HepG2 (cell line): ENCODE measurements at regions not wholly inside any gene's neighbourhood (a gene's known extent, or its start where the extent isn't known, plus 50 kb on each side); places are given as distances from the start of the nearest gene placed in this dataset.

Source experiments
- ATAC-seq: fragments of 200-7000 bp; cut with Tn5 transposase; 3 replicates; pipeline ENCODE4 v1.9.1; 2020; ENCODE audit warnings: mild to moderate bottlenecking, moderate library complexity
- BruUV-seq: library from RNA; stranded (reverse); fragments of 400-500 nt; replicated peaks from 2 replicates; lab custom pipeline; 2021; lab: Mats Ljungman, UMichigan
- CTCF ChIA-PET: fragments of 300-600 bp; formaldehyde crosslinking; extraction: SDS; loops from one replicate; lab custom pipeline; 2021; ENCODE audit warnings: low total read pairs, inconsistent platforms, low intra/inter-chr PET ratio; lab: Yijun Ruan, JAX
- POLR2A ChIA-PET: fragments of 350-600 bp; sonication (Branson Sonifier 250); formaldehyde crosslinking; loops from one replicate; lab custom pipeline; 2020; ENCODE audit warnings: antibody characterized with exemption, inconsistent platforms; lab: Yijun Ruan, JAX
- DNase-seq: peaks from one replicate; pipeline ENCODE4 v3.0.0-alpha.2; 2015; ENCODE audit warnings: low spot score
- FAIRE-seq: peaks from 3 replicates; lab custom pipeline; 2011; peaks lifted over from hg19 to GRCh38; lab: Jason Lieb, UNC
- H2AFZ ChIP-seq: one replicate; pipeline ENCODE4 v1.6.1; 2011; ENCODE audit warnings: low read length, inconsistent platforms
- H3K27ac ChIP-seq: fragments of 300-600 bp; 3 replicates; pipeline ENCODE4 v1.8.0; 2011; ENCODE audit warnings: mixed run types, mild to moderate bottlenecking, mixed read lengths, low read length, inconsistent platforms; ENCODE audit not compliant: insufficient read depth; ENCODE audit errors: extremely low read length
- H3K27me3 ChIP-seq, 2 experiments: fragments of 200-600 bp in 1 of 2; 2 replicates in 1 of 2; 3 replicates in 1 of 2; pipeline versions ENCODE4 v1.6.0 to v1.8.0; 2011; ENCODE audit warnings: low read length in 2 of 2, mild to moderate bottlenecking in 2 of 2, moderate library complexity in 2 of 2, inconsistent platforms in 1 of 2; ENCODE audit not compliant: insufficient read depth in 2 of 2, control insufficient read depth in 1 of 2
- H3K36me3 ChIP-seq, 2 experiments: fragments of 200-600 bp in 1 of 2; replicated peaks in 1 of 2; 2 replicates in 1 of 2; 3 replicates in 1 of 2; pipeline versions ENCODE4 v1.5.1 to v1.8.0; 2011; ENCODE audit warnings: low read length in 2 of 2, inconsistent platforms in 1 of 2; ENCODE audit not compliant: insufficient read depth in 2 of 2, control insufficient read depth in 1 of 2
- H3K4me1 ChIP-seq: 2 replicates; pipeline ENCODE4 v1.5.1; 2012; ENCODE audit warnings: low read length, inconsistent platforms; ENCODE audit not compliant: insufficient read depth
- H3K4me2 ChIP-seq: 2 replicates; pipeline ENCODE4 v1.6.0; 2011; ENCODE audit warnings: low read depth, low read length, inconsistent platforms
- H3K4me3 ChIP-seq, 3 experiments: fragments of 200-600 bp in 1 of 3; sonication (generic), shearing (Covaris generic) in 1 of 3; replicated peaks in 1 of 3; 2 replicates each; pipeline ENCODE4 v1.5.1; 2011 to 2016; ENCODE audit warnings: low read length in 3 of 3, inconsistent platforms in 2 of 3, low read depth in 2 of 3, mild to moderate bottlenecking in 2 of 3, control low read depth in 1 of 3, mixed read lengths in 1 of 3; ENCODE audit not compliant: insufficient read depth in 1 of 3
- H3K79me2 ChIP-seq: one replicate; pipeline ENCODE4 v1.6.1; 2011; ENCODE audit warnings: low read length, inconsistent platforms; ENCODE audit not compliant: insufficient read depth
- H3K9ac ChIP-seq: 2 replicates; pipeline ENCODE4 v1.6.0; 2011; ENCODE audit warnings: mild to moderate bottlenecking, low read depth, low read length, inconsistent platforms; ENCODE audit not compliant: insufficient read depth
- H3K9me3 ChIP-seq: 2 replicates; pipeline ENCODE4 v1.5.1; 2012; ENCODE audit warnings: mild to moderate bottlenecking, low read length
- H4K20me1 ChIP-seq: 2 replicates; pipeline ENCODE4 v1.6.0; 2011; ENCODE audit warnings: inconsistent platforms, mild to moderate bottlenecking, low read length, moderate library complexity; ENCODE audit not compliant: insufficient read depth
- ATM ChIP-seq: fragments of 450-650 bp; IDR thresholded peaks from 2 replicates; pipeline ENCODE4 v1.7.1; 2017; ENCODE audit warnings: mild to moderate bottlenecking, borderline replicate concordance
- FOXK2 ChIP-seq: fragments of 450-650 bp; IDR thresholded peaks from 2 replicates; pipeline ENCODE4 v1.6.1; 2016
- RERE ChIP-seq: IDR thresholded peaks from 2 replicates; pipeline ENCODE4 v1.6.1; 2016; ENCODE audit warnings: low read depth, missing genetic modification reagents, missing compliant biosample characterization
- ZKSCAN1 ChIP-seq: fragments of 150-350 bp; IDR thresholded peaks from 2 replicates; pipeline ENCODE4 v1.6.1; 2014; ENCODE audit warnings: low read length
- ZMYM4 ChIP-seq: sonication (generic); formaldehyde crosslinking; IDR thresholded peaks from 2 replicates; pipeline ENCODE4 v1.8.1; 2023; ENCODE audit warnings: mild to moderate bottlenecking, missing genetic modification reagents
- ZNF160 ChIP-seq: sonication (generic); formaldehyde crosslinking; IDR thresholded peaks from 2 replicates; pipeline ENCODE4 v1.8.0; 2022; ENCODE audit warnings: mild to moderate bottlenecking, inconsistent platforms, missing genetic modification reagents
- ZNF329 ChIP-seq: sonication (generic); formaldehyde crosslinking; IDR thresholded peaks from 2 replicates; pipeline ENCODE4 v1.9.0; 2021; ENCODE audit warnings: low read depth, mild to moderate bottlenecking, missing genetic modification reagents
- ZNF510 ChIP-seq: sonication (generic); formaldehyde crosslinking; IDR thresholded peaks from 2 replicates; pipeline ENCODE4 v1.4.0; 2020; ENCODE audit warnings: low read depth, mild to moderate bottlenecking, missing genetic modification reagents
- ZNF605 ChIP-seq: sonication (generic); formaldehyde crosslinking; IDR thresholded peaks from 2 replicates; pipeline ENCODE4 v1.8.0; 2022; ENCODE audit warnings: mild to moderate bottlenecking, missing genetic modification reagents
- ZNF691 ChIP-seq: sonication (generic); formaldehyde crosslinking; IDR thresholded peaks from 2 replicates; pipeline ENCODE4 v1.4.0; 2020; ENCODE audit warnings: missing genetic modification reagents, low read depth, mild to moderate bottlenecking, borderline replicate concordance
- WGBS: methylation state at CpG from one replicate; pipeline ENCODE4 v1.1.6; 2017; ENCODE audit warnings: low lambda C conversion rate; 5-methylcytosine and 5-hydroxymethylcytosine counted together
- in situ Hi-C: cut with HindIII; loops from 2 replicates; pipeline ENCODE4 v1.10.0; 2017; ENCODE audit warnings: low pct_unique_long_range_greater_than_20kb; ENCODE audit not compliant: extremely low pct_ligation_motif_present
- intact Hi-C: fragments of 100-400 bp; cut with micrococcal nuclease; formaldehyde crosslinking; loops from one replicate; pipeline ENCODE4 v1.10.0; 2022; ENCODE audit not compliant: unreplicated experiment
- TF ChIP-seq, protein P1 (sequence below), 2 experiments: sonication (generic) in 1 of 2; formaldehyde crosslinking in 1 of 2; IDR thresholded peaks; 2 replicates each; pipeline versions ENCODE4 v1.4.0 to v1.6.1; 2016 to 2020; ENCODE audit warnings: borderline replicate concordance in 1 of 2, low read depth in 1 of 2, mild to moderate bottlenecking in 1 of 2, missing genetic modification reagents in 1 of 2
- TF ChIP-seq, protein P2 (sequence below): sonication (generic); formaldehyde crosslinking; IDR thresholded peaks from 2 replicates; pipeline ENCODE4 v1.4.0; 2020; ENCODE audit warnings: mild to moderate bottlenecking, missing genetic modification reagents

- POLR2A ChIA-PET: no interaction called here
- intact Hi-C loops: no loop called here
- CTCF ChIA-PET: no interaction called here
- DNase-seq (no peak), FAIRE-seq (no peak), ATAC-seq (no peak)
- H3K79me2 ChIP-seq: no peaks in the 10 kb centered on the region
- no TSS peak for BruUV-seq
- H4K20me1 ChIP-seq: no peaks in the 10 kb centered on the region
- 13% methylated on average over 10 of the region's 10 CpGs for WGBS
- no peak overlapping the region for H3K9ac ChIP-seq
- no peak overlapping the region for H2AFZ ChIP-seq
- in situ Hi-C loops: no loop called here
- H3K9me3 ChIP-seq: no peaks in the 10 kb centered on the region
- peaks cover 0 to 40% of the 10 kb centered on the region in 2 experiments; a peak in 3 of 5 replicates for H3K27me3 ChIP-seq
- no peaks in the 10 kb centered on the region for H3K4me1 ChIP-seq
- H3K36me3 ChIP-seq: no peaks in the 10 kb centered on the region
- no peak overlapping the region for H3K27ac ChIP-seq
- no peak overlapping the region for H3K4me2 ChIP-seq
- H3K4me3 ChIP-seq: no peak overlapping the region
- no peak for TF ChIP-seq ZNF510 (CRISPR knock-in tag)
- no peak for TF ChIP-seq RERE (CRISPR knock-in tag)
- TF ChIP-seq ZNF691 (CRISPR knock-in tag): no peak
- TF ChIP-seq ATM: no peak
- TF ChIP-seq ZNF605 (CRISPR knock-in tag): no peak
- TF ChIP-seq ZKSCAN1: no peak
- TF ChIP-seq ZNF160 (CRISPR knock-in tag): no peak
- TF ChIP-seq ZNF329: no peak
- TF ChIP-seq, protein P1, sequence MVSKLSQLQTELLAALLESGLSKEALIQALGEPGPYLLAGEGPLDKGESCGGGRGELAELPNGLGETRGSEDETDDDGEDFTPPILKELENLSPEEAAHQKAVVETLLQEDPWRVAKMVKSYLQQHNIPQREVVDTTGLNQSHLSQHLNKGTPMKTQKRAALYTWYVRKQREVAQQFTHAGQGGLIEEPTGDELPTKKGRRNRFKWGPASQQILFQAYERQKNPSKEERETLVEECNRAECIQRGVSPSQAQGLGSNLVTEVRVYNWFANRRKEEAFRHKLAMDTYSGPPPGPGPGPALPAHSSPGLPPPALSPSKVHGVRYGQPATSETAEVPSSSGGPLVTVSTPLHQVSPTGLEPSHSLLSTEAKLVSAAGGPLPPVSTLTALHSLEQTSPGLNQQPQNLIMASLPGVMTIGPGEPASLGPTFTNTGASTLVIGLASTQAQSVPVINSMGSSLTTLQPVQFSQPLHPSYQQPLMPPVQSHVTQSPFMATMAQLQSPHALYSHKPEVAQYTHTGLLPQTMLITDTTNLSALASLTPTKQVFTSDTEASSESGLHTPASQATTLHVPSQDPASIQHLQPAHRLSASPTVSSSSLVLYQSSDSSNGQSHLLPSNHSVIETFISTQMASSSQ (IDR thresholded peaks at IDR 0.05; ENCODE audit: low read depth): no peak
- TF ChIP-seq, protein P1 (CRISPR knock-in tag; IDR thresholded peaks at IDR 0.05; ENCODE audit: borderline replicate concordance): no peak
- TF ChIP-seq, protein P2, sequence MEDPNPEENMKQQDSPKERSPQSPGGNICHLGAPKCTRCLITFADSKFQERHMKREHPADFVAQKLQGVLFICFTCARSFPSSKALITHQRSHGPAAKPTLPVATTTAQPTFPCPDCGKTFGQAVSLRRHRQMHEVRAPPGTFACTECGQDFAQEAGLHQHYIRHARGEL (CRISPR knock-in tag): no peak
- TF ChIP-seq FOXK2: no peak
- no peak for TF ChIP-seq ZMYM4
These were observed 209.5 kb downstream of the FNDC1 start for GRCh38 chr6:159378411-159379328.
